Endodermal cell (in vitro differentiated cells): ENCODE measurements at regions not wholly inside any gene's neighbourhood (a gene's known extent, or its start where the extent isn't known, plus 50 kb on each side); places are given as distances from the start of the nearest gene placed in this dataset.

Experiments used
- DNase-seq: peaks from one replicate; pipeline ENCODE4 v3.0.0-alpha.2; 2017
- H3K27ac ChIP-seq: 2 replicates; pipeline ENCODE4 v1.5.1; 2013; ENCODE audit warnings: mild to moderate bottlenecking, low read depth, low read length, moderate library complexity
- H3K27me3 ChIP-seq: 2 replicates; pipeline ENCODE4 v1.6.1; 2013; ENCODE audit warnings: mild to moderate bottlenecking, low read length, moderate library complexity; ENCODE audit not compliant: insufficient read depth, control insufficient read depth, poor library complexity, severe bottlenecking
- H3K36me3 ChIP-seq: 2 replicates; pipeline ENCODE4 v1.7.0; 2013; ENCODE audit warnings: mild to moderate bottlenecking, low read length, moderate library complexity; ENCODE audit not compliant: control insufficient read depth, insufficient read depth
- H3K4me1 ChIP-seq: one replicate; pipeline ENCODE4 v1.7.0; 2013; ENCODE audit warnings: low read length; ENCODE audit not compliant: control insufficient read depth, insufficient read depth
- H3K4me3 ChIP-seq: 2 replicates; pipeline ENCODE4 v1.5.1; 2013; ENCODE audit warnings: mild to moderate bottlenecking, low read length, moderate library complexity
- H3K9ac ChIP-seq: 2 replicates; pipeline ENCODE4 v1.6.1; 2013; ENCODE audit warnings: mild to moderate bottlenecking, low read length, moderate library complexity; ENCODE audit not compliant: poor library complexity, severe bottlenecking; ENCODE audit errors: extremely low read depth
- H3K9me3 ChIP-seq: 2 replicates; pipeline ENCODE4 v1.6.1; 2013; ENCODE audit warnings: mild to moderate bottlenecking, low read length, moderate library complexity; ENCODE audit not compliant: control insufficient read depth
- H3K27ac Mint-ChIP-seq: 2 replicates; pipeline ENCODE4 v1.8.0; 2020; ENCODE audit warnings: mixed read lengths
- H3K27me3 Mint-ChIP-seq: 2 replicates; pipeline ENCODE4 v1.8.0; 2021; ENCODE audit warnings: mild to moderate bottlenecking, mixed read lengths; ENCODE audit not compliant: insufficient read depth
- H3K36me3 Mint-ChIP-seq: 2 replicates; pipeline ENCODE4 v1.8.0; 2020; ENCODE audit warnings: low read depth, mixed read lengths
- H3K4me1 Mint-ChIP-seq: 2 replicates; pipeline ENCODE4 v1.8.0; 2020; ENCODE audit warnings: mixed read lengths
- H3K4me3 Mint-ChIP-seq: 2 replicates; pipeline ENCODE4 v1.8.0; 2020; ENCODE audit warnings: mild to moderate bottlenecking, moderate library complexity, mixed read lengths
- H3K9me3 Mint-ChIP-seq: 2 replicates; pipeline ENCODE4 v1.8.0; 2020; ENCODE audit warnings: mild to moderate bottlenecking, mixed read lengths
- CTCF ChIP-seq: fragments of 200-600 bp; sonication (generic); conservative IDR thresholded peaks from 2 replicates; pipeline ENCODE4 v1.5.0; 2021; ENCODE audit warnings: antibody characterized with exemption, mild to moderate bottlenecking
- WGBS, 2 experiments: methylation state at CpG; one replicate each; pipeline versions ENCODE4 v1.1.5 to v1.1.7; 2013; ENCODE audit warnings: missing lambda C conversion rate in 2 of 2, mixed read lengths in 1 of 2; ENCODE audit not compliant: insufficient coverage in 1 of 2, insufficient read length in 1 of 2; 5-methylcytosine and 5-hydroxymethylcytosine counted together

GRCh38 chr4:35252866-35253265 is 991.4 kb downstream of the ARAP2 start:
- H3K27me3 Mint-ChIP-seq: no peaks in the 10 kb centered on the region
- Histone ChIP-seq H3K27me3 (no peaks in the 10 kb centered on the region), H3K4me1 (peaks cover 5% of the 10 kb centered on the region), H3K9ac (no peak overlapping the region), H3K27ac (no peak overlapping the region), H3K36me3 (no peaks in the 10 kb centered on the region), H3K9me3 (no peaks in the 10 kb centered on the region), H3K4me3 (no peak overlapping the region)
- no peak for DNase-seq
- 90% methylated on average over 3 of the region's 3 CpGs; no CpG with 5 or more reads in 1 of the 2 experiments for WGBS, 2 experiments
- H3K4me3 Mint-ChIP-seq: no peak overlapping the region
- no peaks in the 10 kb centered on the region for H3K36me3 Mint-ChIP-seq
- no peaks in the 10 kb centered on the region for H3K9me3 Mint-ChIP-seq
- no peaks in the 10 kb centered on the region for H3K4me1 Mint-ChIP-seq
- H3K27ac Mint-ChIP-seq: no peak overlapping the region
- TF ChIP-seq CTCF: no peak

- DNase-seq: no peak
- no peaks in the 10 kb centered on the region for H3K27me3 Mint-ChIP-seq
- Histone ChIP-seq H3K27ac (no peak overlapping the region), H3K9me3 (no peaks in the 10 kb centered on the region), H3K4me3 (no peak overlapping the region), H3K27me3 (no peaks in the 10 kb centered on the region), H3K4me1 (peaks cover 5% of the 10 kb centered on the region), H3K36me3 (no peaks in the 10 kb centered on the region), H3K9ac (no peak overlapping the region)
- H3K27ac Mint-ChIP-seq: no peak overlapping the region
- no peaks in the 10 kb centered on the region for H3K36me3 Mint-ChIP-seq
- H3K4me3 Mint-ChIP-seq: no peak overlapping the region
- 94% methylated on average over 2 of the region's 2 CpGs for whole genome bisulfite sequencing, 2 experiments
- H3K9me3 Mint-ChIP-seq: no peaks in the 10 kb centered on the region
- TF ChIP-seq CTCF: no peak
- H3K4me1 Mint-ChIP-seq: no peaks in the 10 kb centered on the region
Observed at GRCh38 chr4:35253331-35253730, 991.0 kb downstream of the ARAP2 start.

- Mint-ChIP-seq H3K4me1 (no peaks in the 10 kb centered on the region), H3K27ac (no peak overlapping the region), H3K27me3 (no peaks in the 10 kb centered on the region), H3K4me3 (no peak overlapping the region), H3K9me3 (no peaks in the 10 kb centered on the region), H3K36me3 (no peaks in the 10 kb centered on the region)
- Histone ChIP-seq H3K4me1 (no peaks in the 10 kb centered on the region), H3K9ac (no peak overlapping the region), H3K27me3 (no peaks in the 10 kb centered on the region), H3K36me3 (no peaks in the 10 kb centered on the region), H3K27ac (no peak overlapping the region), H3K4me3 (no peak overlapping the region), H3K9me3 (no peaks in the 10 kb centered on the region)
- no peak for TF ChIP-seq CTCF
- 75 to 80% methylated on average over 1 to 2 of the region's 2 CpGs for WGBS, 2 experiments
- no peak for DNase-seq
Observed at GRCh38 chr4:35286434-35286833, 957.9 kb downstream of the ARAP2 start.
